ENCODE measurements at regions not wholly inside any gene's neighbourhood (a gene's known extent, or its start where the extent isn't known, plus 50 kb on each side); places are given as distances from the start of the nearest gene placed in this dataset.
"Not testable (repeated sequence)": the region's sequence is repeated elsewhere in the genome, so short reads cannot be mapped to it uniquely, and the experiment has no call there.

DNA sequence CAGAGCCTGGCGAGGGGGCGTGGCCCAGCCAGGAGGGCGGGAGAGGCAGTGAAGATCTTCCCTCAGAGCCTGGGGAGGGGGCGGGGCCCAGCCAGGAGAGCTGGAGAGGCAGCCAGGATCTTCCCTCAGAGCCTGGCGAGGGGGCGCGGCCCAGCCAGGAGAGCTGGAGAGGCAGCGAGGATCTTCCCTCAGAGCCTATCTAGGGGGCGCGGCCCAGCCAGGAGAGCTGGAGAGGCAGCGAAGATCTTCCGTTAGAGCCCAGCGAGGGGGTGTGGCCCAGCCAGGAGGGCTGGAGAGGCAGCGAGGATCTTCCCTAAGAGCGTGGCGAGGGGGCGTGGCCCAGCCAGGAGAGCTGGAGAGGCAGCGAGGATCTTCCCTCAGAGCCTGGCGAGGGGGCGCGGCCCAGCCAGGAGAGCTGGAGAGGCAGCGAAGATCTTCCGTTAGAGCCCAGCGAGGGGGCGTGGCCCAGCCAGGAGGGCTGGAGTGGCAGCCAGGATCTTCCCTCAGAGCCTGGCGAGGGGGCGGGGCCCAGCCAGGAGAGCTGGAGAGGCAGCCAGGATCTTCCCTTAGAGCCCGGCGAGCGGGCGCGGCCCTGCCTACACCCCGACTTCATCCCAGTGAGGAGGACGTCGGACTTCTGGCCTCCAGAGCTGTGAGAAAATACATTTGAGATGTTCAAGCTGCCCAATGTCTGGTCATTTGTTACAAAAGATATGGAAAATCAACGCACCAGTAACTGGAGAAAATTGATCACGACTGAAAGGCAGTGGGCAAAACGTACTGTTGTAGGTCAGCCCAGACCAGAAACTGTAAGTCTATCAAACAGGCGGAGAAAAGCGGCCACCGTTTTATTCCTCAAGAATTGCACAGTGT lies 63.4 kb upstream of the TMEM18 start:
- not testable (repeated sequence) for TF ChIP-seq HDAC2 (IDR thresholded peaks at IDR 0.05; ENCODE audit: borderline replicate concordance in 1 of 2, low read depth in 2 of 2, low read length in 2 of 2); POLR2A (IDR thresholded peaks at IDR 0.05; ENCODE audit: control extremely low read depth in 1 of 2, low read depth in 2 of 2, low read length in 2 of 2); ZNF274 (IDR thresholded peaks at IDR 0.05; ENCODE audit: borderline replicate concordance, extremely low read depth, low read length); POLR2AphosphoS5 (IDR thresholded peaks at IDR 0.05; ENCODE audit: low read depth, low read length); SP2 (IDR thresholded peaks at IDR 0.05; ENCODE audit: low read length)
- TF ChIP-seq, protein P1, sequence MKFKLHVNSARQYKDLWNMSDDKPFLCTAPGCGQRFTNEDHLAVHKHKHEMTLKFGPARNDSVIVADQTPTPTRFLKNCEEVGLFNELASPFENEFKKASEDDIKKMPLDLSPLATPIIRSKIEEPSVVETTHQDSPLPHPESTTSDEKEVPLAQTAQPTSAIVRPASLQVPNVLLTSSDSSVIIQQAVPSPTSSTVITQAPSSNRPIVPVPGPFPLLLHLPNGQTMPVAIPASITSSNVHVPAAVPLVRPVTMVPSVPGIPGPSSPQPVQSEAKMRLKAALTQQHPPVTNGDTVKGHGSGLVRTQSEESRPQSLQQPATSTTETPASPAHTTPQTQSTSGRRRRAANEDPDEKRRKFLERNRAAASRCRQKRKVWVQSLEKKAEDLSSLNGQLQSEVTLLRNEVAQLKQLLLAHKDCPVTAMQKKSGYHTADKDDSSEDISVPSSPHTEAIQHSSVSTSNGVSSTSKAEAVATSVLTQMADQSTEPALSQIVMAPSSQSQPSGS (IDR thresholded peaks at IDR 0.05; ENCODE audit: low read length): not testable (repeated sequence)
